Right lobe of liver (tissue), 4 donors: ENCODE measurements at regions not wholly inside any gene's neighbourhood (a gene's known extent, or its start where the extent isn't known, plus 50 kb on each side); places are given as distances from the start of the nearest gene placed in this dataset.

Source experiments
- CTCF ChIP-seq, 4 donors: fragments of 200-600 bp in 3 of 4; fragments of 450-650 bp in 1 of 4; IDR thresholded peaks; one replicate each; pipeline versions ENCODE4 v1.5.1 to v1.8.0; 2016 to 2022; ENCODE audit warnings: antibody characterized with exemption in 4 of 4, mild to moderate bottlenecking in 2 of 4
- POLR2A ChIP-seq: fragments of 450-650 bp; IDR thresholded peaks from one replicate; pipeline ENCODE4 v1.6.1; 2017; ENCODE audit warnings: antibody characterized with exemption, mild to moderate bottlenecking
- donor health status: DM: no; HTN: no; CAD: no.
- donor health status: DM: no; HTN: no; CAD: no.
- donor health status: DM: no; HTN: yes; CAD: no.

- TF ChIP-seq CTCF (IDR thresholded peaks at IDR 0.05): no peak
- TF ChIP-seq POLR2A: no peak
Observed at GRCh38 chr22:48587236-48587865, 1240.3 kb downstream of the BRD1 start.
